Stimulated activated CD8-positive, alpha-beta memory T cell treated with anti-CD3 and anti-CD28 coated beads, Interleukin-15, amount 100 ng/mL, for 1 hour (primary cell): ENCODE measurements at regions not wholly inside any gene's neighbourhood (a gene's known extent, or its start where the extent isn't known, plus 50 kb on each side); places are given as distances from the start of the nearest gene placed in this dataset.

Source experiments
- DNase-seq: peaks from one replicate; pipeline ENCODE4 v3.0.0-alpha.2; 2020; ENCODE audit warnings: low read depth

- DNase-seq, result no peak
These were observed 270.1 kb downstream of the SOX9 start for GRCh38 chr17:72390675-72391508.

DNA sequence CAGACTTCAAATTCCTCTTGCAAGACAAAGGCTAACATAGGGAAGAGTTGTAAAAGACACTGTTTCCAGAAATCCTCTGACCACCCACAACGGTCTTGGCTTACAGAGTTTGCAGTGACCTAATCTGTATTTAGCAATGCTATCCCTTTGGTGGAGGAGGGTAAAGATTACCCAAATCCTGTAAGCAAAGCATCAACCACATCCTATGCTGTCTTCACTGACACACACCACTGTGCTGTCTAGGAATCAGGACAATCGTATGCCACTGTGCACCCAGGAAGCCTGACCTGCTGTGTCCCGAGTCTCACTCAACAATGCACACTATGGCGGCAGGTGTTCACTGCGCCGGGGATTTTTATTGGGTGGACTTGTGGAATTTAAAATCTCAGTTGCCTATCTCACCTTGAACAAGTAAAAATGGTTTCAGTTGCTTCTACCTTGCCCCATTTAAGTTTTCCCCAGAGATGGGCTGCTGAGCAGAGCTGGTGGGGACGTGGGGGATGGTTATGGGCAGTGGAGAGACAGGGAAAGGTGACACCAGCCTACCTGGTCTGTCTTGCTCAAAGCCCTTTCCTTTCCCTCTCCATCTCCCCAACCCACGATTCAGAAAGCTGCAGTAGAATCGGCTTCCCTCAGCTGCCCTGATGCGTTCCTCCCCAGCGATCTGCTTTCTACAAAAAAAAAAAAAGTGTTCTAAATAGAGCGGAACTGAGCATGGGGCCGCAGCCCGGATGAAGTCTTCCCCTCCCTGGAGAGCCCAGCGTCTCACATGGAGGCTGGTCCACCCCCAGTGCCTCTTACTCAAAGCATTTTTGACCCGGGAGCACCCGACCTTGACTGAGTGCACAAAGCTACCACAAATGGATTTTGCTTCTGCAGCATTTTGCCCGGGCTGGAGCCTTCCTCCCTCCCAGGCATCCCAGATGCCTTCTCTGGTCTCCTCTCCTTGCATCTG lies 271.5 kb downstream of the SOX9 start:
- no peak for DNase-seq

GRCh38 chr17:72393553-72393952 lies 272.7 kb downstream of the SOX9 start:
- no peak for DNase-seq

- no peak for DNase-seq
These were observed 273.7 kb downstream of the SOX9 start for GRCh38 chr17:72394531-72394930.

- no peak for DNase-seq
These were observed 275.3 kb downstream of the SOX9 start for GRCh38 chr17:72396121-72396520.

GRCh38 chr17:72397223-72397667 lies 276.4 kb downstream of the SOX9 start:
- DNase-seq, result no peak

DNA sequence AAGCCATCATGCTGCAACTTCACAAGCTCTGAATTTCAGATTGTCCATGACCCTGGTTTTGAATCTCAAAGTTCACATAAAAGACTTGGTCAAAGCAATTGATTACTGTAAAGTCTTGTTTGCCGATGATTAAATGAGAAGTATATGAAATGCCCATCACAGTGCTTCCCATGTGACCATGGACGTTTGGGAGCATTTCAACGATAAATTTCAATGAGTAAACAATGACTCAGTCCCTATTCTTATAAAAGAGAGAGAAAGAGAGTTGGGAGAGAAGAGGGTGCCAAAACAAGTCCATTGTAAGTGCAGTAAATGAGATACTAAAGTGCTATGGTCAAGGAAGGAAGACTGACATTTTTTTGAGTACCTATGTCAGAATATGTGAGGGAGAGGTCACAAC lies 276.9 kb downstream of the SOX9 start:
- no peak for DNase-seq

DNA sequence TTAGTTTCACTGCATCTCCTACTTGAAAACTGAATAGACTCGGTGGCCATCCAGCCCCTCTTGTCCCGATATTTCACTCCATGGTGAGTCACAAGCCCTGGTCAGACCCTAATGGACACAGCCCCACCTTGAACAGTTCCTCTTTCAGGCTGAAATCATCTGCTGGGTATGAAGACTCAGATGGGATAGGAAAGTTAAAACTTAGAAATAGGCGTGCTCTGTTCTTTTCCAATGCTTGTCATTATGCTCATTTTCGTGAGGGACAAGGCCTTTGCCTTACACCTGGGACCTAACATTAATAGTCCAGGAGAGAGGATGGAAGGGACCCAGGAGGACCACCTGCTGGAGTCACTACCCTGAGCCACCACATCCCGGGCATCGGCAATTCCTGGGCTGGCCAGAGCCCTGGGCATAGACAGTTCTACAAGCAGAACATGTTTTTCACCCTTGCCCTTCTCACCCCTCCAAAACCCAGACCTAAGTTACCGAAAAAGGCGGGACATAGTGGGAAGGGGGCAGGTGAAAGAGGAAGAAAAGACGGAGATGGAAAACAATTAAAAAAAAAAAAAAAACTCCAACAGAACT lies 278.3 kb downstream of the SOX9 start:
- DNase-seq, result no peak

DNA sequence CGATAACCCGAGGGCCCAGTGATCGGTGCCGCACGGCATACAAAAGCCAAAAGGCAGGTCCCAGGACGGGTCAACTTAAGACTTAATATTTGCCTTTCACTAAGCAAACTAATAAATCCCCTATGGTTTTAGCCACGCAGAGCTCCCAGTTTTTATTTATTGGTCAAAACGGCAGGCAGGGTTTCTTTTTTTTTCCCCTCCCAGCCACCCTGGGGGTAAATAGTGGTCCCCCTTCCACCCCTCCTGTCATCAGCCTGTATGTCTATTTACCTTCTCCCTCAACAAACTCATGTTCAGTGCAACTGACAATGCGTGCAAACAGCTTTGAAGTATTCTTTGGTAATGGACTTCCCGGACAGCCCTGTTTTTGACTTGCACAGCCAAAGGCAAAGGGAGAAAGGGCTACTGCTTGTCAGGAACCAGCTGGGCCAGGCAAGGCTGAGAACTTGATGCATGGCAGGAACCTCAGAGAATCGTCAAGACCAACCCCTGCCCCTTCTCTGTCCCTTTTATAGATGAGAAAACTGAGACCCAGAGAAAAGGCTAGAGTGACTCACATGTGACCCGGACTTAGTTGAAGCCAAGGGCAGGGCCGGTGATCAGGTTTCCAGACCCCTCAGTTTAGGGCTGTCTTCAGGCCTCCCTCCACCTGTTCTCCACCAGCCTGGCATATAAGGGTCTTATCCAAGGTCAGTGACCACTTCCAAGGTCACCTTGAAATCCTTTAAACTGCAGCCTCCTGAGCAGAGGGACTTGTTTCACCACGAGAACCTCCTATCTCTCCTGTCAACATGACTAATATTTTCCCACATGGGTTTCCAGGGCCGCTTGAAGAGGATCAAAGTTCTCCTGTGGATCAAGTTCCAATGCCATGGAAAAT lies 279.0 kb downstream of the SOX9 start:
- no peak for DNase-seq

GRCh38 chr17:72400488-72400827 lies 279.6 kb downstream of the SOX9 start:
- DNase-seq, result no peak

DNA sequence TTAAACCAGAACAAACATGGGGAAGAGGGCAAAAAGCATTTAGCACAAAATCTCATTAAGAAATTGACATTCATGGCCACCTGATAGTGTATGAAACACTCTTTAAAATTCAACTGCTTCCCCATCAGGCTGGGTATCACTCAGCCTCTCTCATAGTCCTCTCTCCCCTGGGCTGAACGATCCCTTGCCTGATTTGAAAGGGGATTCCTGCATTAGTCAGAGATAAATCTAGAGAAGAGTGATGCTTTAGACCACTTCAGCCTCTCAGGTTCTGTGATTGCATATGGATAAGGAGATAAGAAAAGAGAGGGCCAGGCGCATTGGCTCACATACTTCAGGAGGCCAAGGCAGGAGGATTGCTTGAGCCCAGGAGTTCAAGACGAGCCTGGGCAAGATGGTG lies 280.0 kb downstream of the SOX9 start:
- DNase-seq, result no peak

- DNase-seq, result no peak
These were observed 281.3 kb downstream of the SOX9 start for GRCh38 chr17:72401883-72402726.

DNA sequence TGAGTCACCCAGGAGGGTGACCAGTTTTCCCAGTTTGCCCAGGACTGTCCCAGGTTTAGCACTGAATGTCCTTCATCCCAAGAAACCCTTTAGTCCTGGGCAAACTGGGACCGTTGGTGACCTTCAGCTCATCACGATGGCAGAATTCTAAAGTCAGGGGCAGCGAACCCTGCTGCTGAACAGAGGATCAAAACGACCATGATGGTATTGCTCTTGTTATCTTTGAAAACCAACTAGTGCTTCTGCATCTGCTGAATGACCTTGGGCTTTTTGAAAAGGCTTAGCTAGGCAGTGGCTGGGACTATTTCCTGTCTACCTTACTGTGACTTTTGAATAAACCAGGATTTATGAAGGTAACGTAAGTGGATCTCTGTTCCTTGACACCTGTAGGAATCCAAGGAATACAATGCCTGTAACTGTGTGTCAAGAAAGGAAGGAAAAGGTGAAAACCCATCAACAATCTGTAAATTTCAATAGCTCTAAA lies 281.9 kb downstream of the SOX9 start:
- DNase-seq, result no peak

GRCh38 chr17:72403713-72404209 lies 282.9 kb downstream of the SOX9 start:
- no peak for DNase-seq

GRCh38 chr17:72404872-72405271 lies 284.1 kb downstream of the SOX9 start:
- DNase-seq, result no peak

GRCh38 chr17:72405662-72406230 lies 284.9 kb downstream of the SOX9 start:
- no peak for DNase-seq

DNA sequence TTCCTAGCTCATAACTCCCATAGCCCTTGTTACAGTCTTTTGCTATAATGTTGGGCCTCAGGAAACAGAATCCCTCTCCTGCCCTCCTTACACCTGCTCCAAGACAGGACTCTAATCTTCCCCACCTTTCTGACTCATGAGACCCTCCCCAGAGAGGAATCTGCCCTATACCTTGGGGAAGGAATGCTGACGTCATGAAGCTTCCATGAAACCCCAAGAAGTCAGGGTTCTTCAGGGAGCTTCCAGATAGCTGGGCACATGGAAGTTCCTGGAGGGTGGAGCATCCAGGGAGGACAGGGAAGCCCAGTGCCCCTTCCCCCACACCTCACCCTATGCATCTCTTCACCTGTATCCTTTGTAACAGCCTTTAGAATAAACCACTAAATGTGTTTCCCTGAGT lies 285.7 kb downstream of the SOX9 start:
- no peak for DNase-seq

DNA sequence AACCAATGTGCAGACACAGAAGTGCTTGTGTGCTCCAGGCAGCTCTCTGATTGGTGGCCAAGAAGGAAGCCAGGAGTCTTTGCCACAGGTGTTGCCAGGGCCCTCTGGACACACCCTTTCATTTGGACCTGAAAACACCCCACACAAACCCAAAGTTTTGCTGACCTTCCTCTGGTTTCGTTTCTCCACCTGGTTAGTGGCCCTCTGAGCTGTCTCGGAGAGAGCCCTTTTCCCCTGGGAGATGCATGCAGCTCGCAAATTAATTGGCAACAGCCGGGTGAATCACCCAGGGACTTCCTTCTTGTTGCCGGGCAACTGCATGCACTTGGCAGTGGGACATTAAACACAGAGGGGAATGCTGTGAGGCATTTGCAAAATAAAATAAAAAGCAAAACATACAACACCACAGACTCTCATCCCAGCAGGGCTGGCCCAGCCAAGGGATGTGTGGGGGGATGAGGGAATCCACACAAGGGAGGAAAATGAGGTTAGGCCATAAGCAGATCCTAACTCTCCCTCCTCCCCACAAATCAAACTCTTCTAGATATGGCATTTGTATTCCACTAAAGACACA lies 286.6 kb downstream of the SOX9 start:
- no peak for DNase-seq

DNA sequence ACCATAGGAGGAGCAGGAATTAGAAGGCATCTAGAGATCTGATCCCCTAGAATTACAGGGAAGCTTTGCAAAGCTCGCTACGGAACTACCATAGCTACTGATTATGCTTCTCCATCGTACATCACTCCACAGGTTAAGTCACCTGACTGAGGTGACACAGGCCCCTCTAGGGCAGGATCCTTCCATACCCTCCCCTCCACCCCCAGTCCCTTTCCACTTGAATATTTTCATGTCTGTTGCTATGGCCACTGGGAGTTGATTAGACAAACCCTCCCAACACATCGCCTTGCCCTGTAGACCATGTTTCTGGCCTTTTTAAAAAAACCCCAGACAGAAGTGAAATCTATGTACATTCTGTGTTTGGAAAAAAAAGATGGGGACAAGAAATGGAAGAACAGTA lies 287.1 kb downstream of the SOX9 start:
- DNase-seq, result no peak

DNA sequence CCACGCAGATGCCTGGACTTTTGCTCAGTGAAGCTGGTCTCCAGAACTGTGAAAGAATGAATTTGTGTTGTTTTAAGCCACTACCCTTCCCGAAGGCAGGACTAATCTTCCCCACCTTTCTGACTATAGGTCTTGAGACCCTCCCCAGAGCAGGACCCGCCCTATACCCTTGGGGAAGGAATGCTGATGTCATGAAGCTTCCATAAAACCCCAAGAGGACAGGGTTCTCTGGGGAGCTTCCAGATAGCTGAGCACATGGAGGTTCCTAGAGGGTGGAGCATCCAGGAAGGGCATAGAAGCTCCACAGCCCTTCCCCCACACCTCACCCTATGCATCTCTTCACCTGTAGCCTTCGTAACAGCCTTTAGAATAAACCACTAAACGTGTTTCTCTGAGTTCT lies 287.8 kb downstream of the SOX9 start:
- DNase-seq, result no peak
